H9 (cell line): ENCODE measurements at regions not wholly inside any gene's neighbourhood (a gene's known extent, or its start where the extent isn't known, plus 50 kb on each side); places are given as distances from the start of the nearest gene placed in this dataset.

Experiments
- DNase-seq: peaks from one replicate; pipeline ENCODE4 v3.0.0-alpha.2; 2017
- H2AFZ ChIP-seq: one replicate; pipeline ENCODE4 v1.6.1; 2013; ENCODE audit warnings: mild to moderate bottlenecking, low read length, control low read depth, moderate library complexity
- H2AK5ac ChIP-seq: 2 replicates; pipeline ENCODE4 v1.6.1; 2013; ENCODE audit warnings: low read length, control low read depth, mixed read lengths; ENCODE audit not compliant: insufficient read length
- H2BK120ac ChIP-seq: one replicate; pipeline ENCODE4 v1.6.1; 2013; ENCODE audit warnings: low read depth, mild to moderate bottlenecking, low read length, control low read depth, inconsistent platforms; ENCODE audit not compliant: poor library complexity, severe bottlenecking
- H2BK12ac ChIP-seq: 2 replicates; pipeline ENCODE4 v1.6.1; 2013; ENCODE audit warnings: low read length, control low read depth, mixed read lengths, low read depth; ENCODE audit not compliant: insufficient read length
- H2BK15ac ChIP-seq: 2 replicates; pipeline ENCODE4 v1.6.1; 2013; ENCODE audit warnings: low read depth, low read length, control low read depth
- H2BK20ac ChIP-seq: one replicate; pipeline ENCODE4 v1.6.1; 2013; ENCODE audit warnings: low read depth, mild to moderate bottlenecking, low read length, control low read depth, inconsistent platforms; ENCODE audit not compliant: poor library complexity, severe bottlenecking
- H2BK5ac ChIP-seq: 2 replicates; pipeline ENCODE4 v1.6.1; 2013; ENCODE audit warnings: low read length, control low read depth, mixed read lengths; ENCODE audit not compliant: insufficient read length
- H3K14ac ChIP-seq: 2 replicates; pipeline ENCODE4 v1.6.1; 2013; ENCODE audit warnings: low read length, control low read depth; ENCODE audit not compliant: insufficient read depth
- H3K18ac ChIP-seq: 2 replicates; pipeline ENCODE4 v1.6.1; 2013; ENCODE audit warnings: low read depth, mild to moderate bottlenecking, mixed read lengths, low read length, control low read depth; ENCODE audit not compliant: insufficient read length
- H3K23ac ChIP-seq: 2 replicates; pipeline ENCODE4 v1.6.1; 2013; ENCODE audit warnings: low read length, control low read depth, mixed read lengths, low read depth; ENCODE audit not compliant: insufficient read length
- H3K23me2 ChIP-seq: 2 replicates; pipeline ENCODE4 v1.6.1; 2013; ENCODE audit warnings: low read depth, mild to moderate bottlenecking, mixed read lengths, low read length, control low read depth; ENCODE audit not compliant: insufficient read length, poor library complexity, severe bottlenecking
- H3K27ac ChIP-seq: 2 replicates; pipeline ENCODE4 v1.5.1; 2013; ENCODE audit warnings: low read length, control low read depth, mixed read lengths, low read depth; ENCODE audit not compliant: insufficient read length
- H3K27me3 ChIP-seq: 2 replicates; pipeline ENCODE4 v1.6.1; 2013; ENCODE audit warnings: low read length, control low read depth, inconsistent platforms; ENCODE audit not compliant: insufficient read depth
- H3K4ac ChIP-seq: 2 replicates; pipeline ENCODE4 v1.6.1; 2013; ENCODE audit warnings: low read depth, mild to moderate bottlenecking, control low read depth, inconsistent platforms, low read length, moderate library complexity
- H3K4me1 ChIP-seq: 2 replicates; pipeline ENCODE4 v1.6.1; 2013; ENCODE audit warnings: low read length, control low read depth, inconsistent platforms; ENCODE audit not compliant: insufficient read depth
- H3K4me2 ChIP-seq: 2 replicates; pipeline ENCODE4 v1.6.1; 2013; ENCODE audit warnings: low read length, control low read depth, mixed read lengths; ENCODE audit not compliant: insufficient read length, insufficient read depth
- H3K56ac ChIP-seq: 2 replicates; pipeline ENCODE4 v1.6.1; 2013; ENCODE audit warnings: low read depth, mild to moderate bottlenecking, mixed read lengths, low read length, control low read depth; ENCODE audit not compliant: insufficient read length
- H3K79me1 ChIP-seq: 2 replicates; pipeline ENCODE4 v1.6.1; 2013; ENCODE audit warnings: low read depth, mild to moderate bottlenecking, moderate library complexity, low read length, control low read depth, inconsistent platforms; ENCODE audit not compliant: insufficient read depth, poor library complexity, severe bottlenecking
- H3K79me2 ChIP-seq: 2 replicates; pipeline ENCODE4 v1.6.1; 2013; ENCODE audit warnings: low read length, control low read depth, inconsistent platforms; ENCODE audit not compliant: insufficient read depth
- H3K9ac ChIP-seq: 2 replicates; pipeline ENCODE4 v1.6.1; 2013; ENCODE audit warnings: low read length, control low read depth, mixed read lengths; ENCODE audit not compliant: insufficient read length; ENCODE audit errors: extremely low read depth
- H3K9me3 ChIP-seq: one replicate; pipeline ENCODE4 v1.6.1; 2013; ENCODE audit warnings: low read depth, low read length, inconsistent platforms; ENCODE audit not compliant: control insufficient read depth
- H3T11ph ChIP-seq: one replicate; pipeline ENCODE4 v1.6.1; 2013; ENCODE audit warnings: mild to moderate bottlenecking, low read length, control low read depth, inconsistent platforms
- H4K20me1 ChIP-seq: one replicate; pipeline ENCODE4 v1.6.1; 2013; ENCODE audit not compliant: control insufficient read depth, insufficient read length, insufficient read depth
- H4K5ac ChIP-seq: 2 replicates; pipeline ENCODE4 v1.6.1; 2013; ENCODE audit warnings: low read depth, mild to moderate bottlenecking, mixed read lengths, low read length, control low read depth; ENCODE audit not compliant: insufficient read length
- H4K8ac ChIP-seq: replicated peaks from 2 replicates; pipeline ENCODE4 v1.6.1; 2013; ENCODE audit warnings: low read length, control low read depth, mixed read lengths, low read depth; ENCODE audit not compliant: insufficient read length
- H4K91ac ChIP-seq: 2 replicates; pipeline ENCODE4 v1.6.1; 2013; ENCODE audit warnings: low read depth, mild to moderate bottlenecking, moderate library complexity, mixed read lengths, low read length, control low read depth; ENCODE audit not compliant: insufficient read length
- H3K27ac Mint-ChIP-seq, 3 experiments: 2 replicates in 2 of 3; 3 replicates in 1 of 3; pipeline ENCODE4 v1.8.0; 2020 to 2021; ENCODE audit warnings: mixed read lengths in 3 of 3, mild to moderate bottlenecking in 1 of 3, moderate library complexity in 1 of 3
- H3K27me3 Mint-ChIP-seq: 2 replicates; pipeline ENCODE4 v1.8.0; 2021; ENCODE audit warnings: low read depth, mild to moderate bottlenecking, moderate library complexity, mixed read lengths
- H3K36me3 Mint-ChIP-seq, 3 experiments: 2 replicates in 2 of 3; 3 replicates in 1 of 3; pipeline ENCODE4 v1.8.0; 2020 to 2021; ENCODE audit warnings: low read depth in 3 of 3, mixed read lengths in 3 of 3; ENCODE audit not compliant: insufficient read depth in 1 of 3
- H3K4me1 Mint-ChIP-seq, 2 experiments: 2 replicates each; pipeline ENCODE4 v1.8.0; 2020; ENCODE audit warnings: mixed read lengths in 2 of 2
- H3K4me3 Mint-ChIP-seq, 2 experiments: 2 replicates in 1 of 2; 3 replicates in 1 of 2; pipeline ENCODE4 v1.8.0; 2020 to 2021; ENCODE audit warnings: mild to moderate bottlenecking in 2 of 2, mixed read lengths in 2 of 2, moderate library complexity in 1 of 2
- H3K9me3 Mint-ChIP-seq, 2 experiments: 2 replicates in 1 of 2; 3 replicates in 1 of 2; pipeline ENCODE4 v1.8.0; 2020; ENCODE audit warnings: mild to moderate bottlenecking in 2 of 2, mixed read lengths in 2 of 2, moderate library complexity in 1 of 2
- TF ChIP-seq, protein P1 (sequence below): fragments of 200-600 bp; sonication (generic); conservative IDR thresholded peaks from 3 replicates; pipeline ENCODE4 v1.8.0; 2021; ENCODE audit warnings: antibody characterized with exemption, mild to moderate bottlenecking

DNA sequence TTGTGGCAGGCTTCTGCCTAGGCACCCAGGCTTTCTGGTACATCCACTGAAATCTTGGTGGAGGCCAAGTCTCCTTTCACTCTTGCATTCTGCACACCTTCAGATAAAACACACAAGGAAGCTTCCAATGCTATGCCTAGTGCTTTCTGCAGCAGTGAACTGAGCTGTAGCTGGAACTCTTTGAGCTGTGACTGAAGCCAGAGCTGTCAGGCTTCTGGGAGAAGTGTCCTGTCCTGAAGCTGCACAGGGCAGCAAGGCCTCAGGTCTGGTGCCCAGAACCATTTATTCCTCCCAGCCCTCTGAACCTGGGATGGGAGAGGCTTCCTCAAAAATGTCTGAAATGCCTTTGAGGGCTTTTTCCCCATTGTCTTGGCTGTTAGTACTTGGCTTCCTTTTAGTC is 941.7 kb downstream of the LRFN5 start:
- no peak overlapping the region for H3K18ac ChIP-seq
- H2BK15ac ChIP-seq: no peak overlapping the region
- H3K4me1 Mint-ChIP-seq: 0 out of 4 replicates have a peak, but pooled peaks cover 0 to 2% of the 10 kb centered on the region in 2 experiments
- H3K36me3 Mint-ChIP-seq: peaks cover 9 to 12% (median 10%) of the 10 kb centered on the region in 3 experiments
- H3K23ac ChIP-seq: no peak overlapping the region
- H2BK20ac ChIP-seq: no peak overlapping the region
- H2BK5ac ChIP-seq: no peak overlapping the region
- H2BK120ac ChIP-seq: no peak overlapping the region
- TF ChIP-seq, protein P1, sequence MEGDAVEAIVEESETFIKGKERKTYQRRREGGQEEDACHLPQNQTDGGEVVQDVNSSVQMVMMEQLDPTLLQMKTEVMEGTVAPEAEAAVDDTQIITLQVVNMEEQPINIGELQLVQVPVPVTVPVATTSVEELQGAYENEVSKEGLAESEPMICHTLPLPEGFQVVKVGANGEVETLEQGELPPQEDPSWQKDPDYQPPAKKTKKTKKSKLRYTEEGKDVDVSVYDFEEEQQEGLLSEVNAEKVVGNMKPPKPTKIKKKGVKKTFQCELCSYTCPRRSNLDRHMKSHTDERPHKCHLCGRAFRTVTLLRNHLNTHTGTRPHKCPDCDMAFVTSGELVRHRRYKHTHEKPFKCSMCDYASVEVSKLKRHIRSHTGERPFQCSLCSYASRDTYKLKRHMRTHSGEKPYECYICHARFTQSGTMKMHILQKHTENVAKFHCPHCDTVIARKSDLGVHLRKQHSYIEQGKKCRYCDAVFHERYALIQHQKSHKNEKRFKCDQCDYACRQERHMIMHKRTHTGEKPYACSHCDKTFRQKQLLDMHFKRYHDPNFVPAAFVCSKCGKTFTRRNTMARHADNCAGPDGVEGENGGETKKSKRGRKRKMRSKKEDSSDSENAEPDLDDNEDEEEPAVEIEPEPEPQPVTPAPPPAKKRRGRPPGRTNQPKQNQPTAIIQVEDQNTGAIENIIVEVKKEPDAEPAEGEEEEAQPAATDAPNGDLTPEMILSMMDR: no peak
- no peak overlapping the region for H4K5ac ChIP-seq
- no peak overlapping the region for H3K27ac Mint-ChIP-seq
- H3K9me3 ChIP-seq: no peaks in the 10 kb centered on the region
- H4K20me1 ChIP-seq: no peaks in the 10 kb centered on the region
- no peak overlapping the region for H3K27ac ChIP-seq
- H4K91ac ChIP-seq: no peak overlapping the region
- H3K9ac ChIP-seq: no peak overlapping the region
- H3K27me3 Mint-ChIP-seq: no peaks in the 10 kb centered on the region
- H3K4me3 Mint-ChIP-seq: no peak overlapping the region
- H4K8ac ChIP-seq: no peak overlapping the region
- no peak overlapping the region for H2BK12ac ChIP-seq
- no peaks in the 10 kb centered on the region for H3K4me1 ChIP-seq
- H3K79me1 ChIP-seq: no peaks in the 10 kb centered on the region
- no peaks in the 10 kb centered on the region; a peak in 3 of 5 replicates for H3K9me3 Mint-ChIP-seq
- no peaks in the 10 kb centered on the region for H3K27me3 ChIP-seq
- H2AK5ac ChIP-seq: no peak overlapping the region
- no peak for DNase-seq
- no peak overlapping the region for H3K4me2 ChIP-seq
- H2AFZ ChIP-seq: no peak overlapping the region
- H3K14ac ChIP-seq: no peak overlapping the region
- H3K23me2 ChIP-seq: no peaks in the 10 kb centered on the region
- no peak overlapping the region for H3T11ph ChIP-seq
- no peak overlapping the region for H3K56ac ChIP-seq
- no peaks in the 10 kb centered on the region; the same call in 1 of the 2 replicates for H3K79me2 ChIP-seq
- H3K4ac ChIP-seq: no peak overlapping the region
